GM23248 (cell line): ENCODE measurements at regions not wholly inside any gene's neighbourhood (a gene's known extent, or its start where the extent isn't known, plus 50 kb on each side); places are given as distances from the start of the nearest gene placed in this dataset.

Source experiments
- DNase-seq: peaks from one replicate; pipeline ENCODE4 v3.0.0-alpha.2; 2015
- H2AFZ ChIP-seq: fragments of 200-600 bp; sonication (generic); 2 replicates; pipeline ENCODE4 v1.6.1; 2016; ENCODE audit warnings: antibody characterized with exemption
- H3F3A ChIP-seq: fragments of 200-600 bp; sonication (generic); 2 replicates; pipeline ENCODE4 v1.6.1; 2016; ENCODE audit warnings: mild to moderate bottlenecking, antibody characterized with exemption, mixed run types; ENCODE audit not compliant: insufficient read depth
- H3K27ac ChIP-seq: fragments of 200-600 bp; sonication (generic); 2 replicates; pipeline ENCODE4 v1.5.1; 2016; ENCODE audit warnings: mild to moderate bottlenecking
- H3K27me3 ChIP-seq: fragments of 200-600 bp; sonication (generic); replicated peaks from 2 replicates; pipeline ENCODE4 v1.6.1; 2016; ENCODE audit warnings: mild to moderate bottlenecking; ENCODE audit not compliant: insufficient read depth
- H3K36me3 ChIP-seq: fragments of 200-600 bp; sonication (generic); 2 replicates; pipeline ENCODE4 v1.6.1; 2016; ENCODE audit warnings: low read depth, mild to moderate bottlenecking
- H3K4me1 ChIP-seq: fragments of 200-600 bp; sonication (generic); 2 replicates; pipeline ENCODE4 v1.6.1; 2016; ENCODE audit warnings: mild to moderate bottlenecking; ENCODE audit not compliant: insufficient read depth
- H3K4me2 ChIP-seq: fragments of 200-600 bp; sonication (generic); one replicate; pipeline ENCODE4 v1.6.1; 2016; ENCODE audit warnings: mild to moderate bottlenecking; ENCODE audit not compliant: unreplicated experiment
- H3K4me3 ChIP-seq: fragments of 200-600 bp; sonication (generic); 2 replicates; pipeline ENCODE4 v1.5.1; 2016; ENCODE audit warnings: mild to moderate bottlenecking
- H3K79me2 ChIP-seq: fragments of 200-600 bp; sonication (generic); 2 replicates; pipeline ENCODE4 v1.6.1; 2016; ENCODE audit warnings: mild to moderate bottlenecking; ENCODE audit not compliant: insufficient read depth
- H3K9ac ChIP-seq: fragments of 200-600 bp; sonication (generic); 2 replicates; pipeline ENCODE4 v1.6.1; 2016; ENCODE audit warnings: mild to moderate bottlenecking
- H3K9me2 ChIP-seq: fragments of 200-600 bp; sonication (generic); 2 replicates; pipeline ENCODE4 v1.6.1; 2016; ENCODE audit warnings: mixed run types, mild to moderate bottlenecking, moderate library complexity; ENCODE audit not compliant: insufficient read depth
- H3K9me3 ChIP-seq: fragments of 200-600 bp; sonication (generic); one replicate; pipeline ENCODE4 v1.6.1; 2017; ENCODE audit warnings: low read depth
- H4K20me1 ChIP-seq: fragments of 200-600 bp; sonication (generic); 2 replicates; pipeline ENCODE4 v1.6.0; 2016; ENCODE audit not compliant: insufficient read depth
- EZH2 ChIP-seq: fragments of 200-600 bp; sonication (generic); IDR thresholded peaks from 2 replicates; pipeline ENCODE4 v1.6.1; 2018; ENCODE audit warnings: antibody characterized with exemption, mild to moderate bottlenecking; ENCODE audit not compliant: insufficient read depth, poor library complexity, severe bottlenecking
- EZH2phosphoT487 ChIP-seq: fragments of 200-600 bp; sonication (generic); IDR thresholded peaks from 2 replicates; pipeline ENCODE4 v1.6.1; 2018; ENCODE audit warnings: antibody characterized with exemption, moderate library complexity, mild to moderate bottlenecking, low read depth; ENCODE audit not compliant: insufficient read depth
- WGBS, 2 experiments: methylation state at CpG; one replicate each; pipeline ENCODE4 v1.1.6; 2015 to 2017; ENCODE audit warnings: low lambda C conversion rate in 2 of 2, low coverage in 1 of 2; ENCODE audit errors: missing lambda C conversion rate in 2 of 2; 5-methylcytosine and 5-hydroxymethylcytosine counted together
- in situ Hi-C: fragments of 300-500 bp; cut with MboI; formaldehyde crosslinking; loops from 2 replicates; pipeline ENCODE4 v1.15.0; 2020

GRCh38 chr6:148074738-148075137 is 267.9 kb upstream of the SASH1 start:
- no peak overlapping the region for H3K9ac ChIP-seq
- no peak overlapping the region for H2AFZ ChIP-seq
- no peaks in the 10 kb centered on the region for H4K20me1 ChIP-seq
- H3K27ac ChIP-seq, result no peak overlapping the region
- H3K36me3 ChIP-seq, result no peaks in the 10 kb centered on the region
- 41 to 42% methylated on average over 5 of the region's 5 CpGs for WGBS, 2 experiments
- no peak overlapping the region for H3K4me3 ChIP-seq
- H3K27me3 ChIP-seq, result no peaks in the 10 kb centered on the region
- in situ Hi-C loops, result no loop called here
- no peaks in the 10 kb centered on the region for H3K9me2 ChIP-seq
- no peaks in the 10 kb centered on the region for H3K9me3 ChIP-seq
- DNase-seq, result no peak
- H3F3A ChIP-seq, result no peaks in the 10 kb centered on the region
- H3K79me2 ChIP-seq, result no peaks in the 10 kb centered on the region
- TF ChIP-seq EZH2phosphoT487, result no peak
- no peak for TF ChIP-seq EZH2
- H3K4me2 ChIP-seq, result no peak overlapping the region
- H3K4me1 ChIP-seq, result no peaks in the 10 kb centered on the region

DNA sequence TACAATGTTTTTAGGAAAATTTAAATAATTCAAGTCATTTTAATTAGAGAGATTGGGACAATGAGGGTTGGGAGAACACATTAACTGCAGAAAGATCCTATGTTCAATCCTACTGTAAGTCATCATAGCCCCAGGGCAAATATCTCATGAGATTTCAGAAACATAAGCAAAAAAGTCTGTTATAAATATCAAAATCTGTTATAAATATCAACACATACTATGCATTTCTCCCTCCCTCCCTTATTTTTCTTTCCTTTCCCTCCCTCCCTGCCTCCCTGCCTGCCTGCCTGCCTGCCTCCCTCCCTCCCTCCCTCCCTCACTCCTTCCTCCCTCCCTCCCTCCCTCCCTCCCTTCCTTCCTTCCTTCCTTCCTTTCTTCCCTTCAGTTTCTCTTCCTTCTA is 267.3 kb upstream of the SASH1 start:
- H3K79me2 ChIP-seq, result no peaks in the 10 kb centered on the region
- no peaks in the 10 kb centered on the region for H3F3A ChIP-seq
- H3K27ac ChIP-seq, result no peak overlapping the region
- no peaks in the 10 kb centered on the region for H4K20me1 ChIP-seq
- no peaks in the 10 kb centered on the region for H3K9me3 ChIP-seq
- TF ChIP-seq EZH2, result no peak
- no peak for TF ChIP-seq EZH2phosphoT487
- no peak overlapping the region for H2AFZ ChIP-seq
- no peak overlapping the region for H3K9ac ChIP-seq
- H3K4me2 ChIP-seq, result no peak overlapping the region
- H3K4me3 ChIP-seq, result no peak overlapping the region
- in situ Hi-C loops, result no loop called here
- no peaks in the 10 kb centered on the region for H3K9me2 ChIP-seq
- no peak for DNase-seq
- no peaks in the 10 kb centered on the region for H3K27me3 ChIP-seq
- H3K4me1 ChIP-seq, result no peaks in the 10 kb centered on the region
- H3K36me3 ChIP-seq, result no peaks in the 10 kb centered on the region

GRCh38 chr6:148076051-148076450 is 266.6 kb upstream of the SASH1 start:
- H3K4me1 ChIP-seq, result no peaks in the 10 kb centered on the region
- H3F3A ChIP-seq, result no peaks in the 10 kb centered on the region
- no peak overlapping the region for H3K4me3 ChIP-seq
- H3K27me3 ChIP-seq, result no peaks in the 10 kb centered on the region
- no peak overlapping the region for H3K9ac ChIP-seq
- DNase-seq, result no peak
- no peak for TF ChIP-seq EZH2phosphoT487
- TF ChIP-seq EZH2, result no peak
- in situ Hi-C loops, result no loop called here
- WGBS, 2 experiments, result 26 to 33% methylated on average over 3 of the region's 3 CpGs
- H3K9me2 ChIP-seq, result no peaks in the 10 kb centered on the region
- H3K4me2 ChIP-seq, result no peak overlapping the region
- H3K9me3 ChIP-seq, result no peaks in the 10 kb centered on the region
- no peaks in the 10 kb centered on the region for H3K36me3 ChIP-seq
- no peak overlapping the region for H3K27ac ChIP-seq
- H3K79me2 ChIP-seq, result no peaks in the 10 kb centered on the region
- no peaks in the 10 kb centered on the region for H4K20me1 ChIP-seq
- H2AFZ ChIP-seq, result no peak overlapping the region

DNA sequence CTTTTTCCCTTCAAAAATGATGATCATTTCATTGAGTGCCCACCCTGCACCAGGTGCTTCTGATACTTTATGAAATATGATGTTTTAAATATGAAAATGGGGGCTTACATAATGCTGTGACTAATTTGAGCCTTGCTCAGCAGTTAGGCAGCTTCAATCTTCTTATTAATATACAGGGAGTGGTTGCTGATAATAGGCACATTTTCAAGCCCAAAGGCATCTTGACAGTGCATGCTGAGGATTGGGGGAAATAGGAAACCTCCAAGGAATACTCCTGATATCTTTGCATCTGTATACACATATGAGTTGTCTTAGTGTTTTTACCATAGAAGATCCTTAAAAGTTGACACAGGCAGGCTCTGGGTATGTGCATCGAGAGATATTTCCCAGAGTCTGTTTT is 262.3 kb upstream of the SASH1 start:
- no peaks in the 10 kb centered on the region for H3F3A ChIP-seq
- H2AFZ ChIP-seq, result no peak overlapping the region
- H3K79me2 ChIP-seq, result no peaks in the 10 kb centered on the region
- no peak overlapping the region for H3K9ac ChIP-seq
- WGBS, 2 experiments, result 8 to 17% methylated on average over 1 of the region's 1 CpG
- no peaks in the 10 kb centered on the region for H3K27me3 ChIP-seq
- no peak overlapping the region for H3K4me2 ChIP-seq
- in situ Hi-C loops, result no loop called here
- TF ChIP-seq EZH2 (no peak), EZH2phosphoT487 (no peak)
- no peak for DNase-seq
- H3K9me3 ChIP-seq, result no peaks in the 10 kb centered on the region
- no peak overlapping the region for H3K4me3 ChIP-seq
- no peaks in the 10 kb centered on the region for H3K36me3 ChIP-seq
- H3K9me2 ChIP-seq, result no peaks in the 10 kb centered on the region
- H4K20me1 ChIP-seq, result no peaks in the 10 kb centered on the region
- no peaks in the 10 kb centered on the region for H3K4me1 ChIP-seq
- H3K27ac ChIP-seq, result no peak overlapping the region

DNA sequence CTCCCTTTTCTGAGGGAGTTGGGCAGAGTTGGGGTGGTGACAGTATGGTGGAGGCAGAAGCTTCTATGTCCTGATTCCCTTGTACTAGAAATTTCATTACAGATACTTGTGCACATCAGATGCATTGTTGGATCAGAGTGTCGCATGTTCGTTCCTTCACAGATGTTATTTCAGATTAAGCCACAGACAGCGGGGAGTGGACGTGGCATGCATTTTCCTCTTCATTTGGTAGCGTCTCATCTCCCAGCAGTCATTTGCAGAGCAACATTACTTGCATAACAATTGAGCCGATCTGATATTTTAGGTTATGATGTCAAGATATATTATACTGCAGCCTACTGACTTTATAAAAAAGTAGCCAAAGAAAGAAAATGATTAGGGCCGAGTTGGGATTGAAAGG is 261.6 kb upstream of the SASH1 start:
- H3K9me3 ChIP-seq, result no peaks in the 10 kb centered on the region
- H2AFZ ChIP-seq, result no peak overlapping the region
- no peak overlapping the region for H3K4me3 ChIP-seq
- DNase-seq, result no peak
- H3F3A ChIP-seq, result no peaks in the 10 kb centered on the region
- no peaks in the 10 kb centered on the region for H3K4me1 ChIP-seq
- no peaks in the 10 kb centered on the region for H3K36me3 ChIP-seq
- no peaks in the 10 kb centered on the region for H3K27me3 ChIP-seq
- H4K20me1 ChIP-seq, result no peaks in the 10 kb centered on the region
- 34 to 38% methylated on average over 7 of the region's 7 CpGs for WGBS, 2 experiments
- no peaks in the 10 kb centered on the region for H3K79me2 ChIP-seq
- TF ChIP-seq EZH2, result no peak
- TF ChIP-seq EZH2phosphoT487, result no peak
- H3K27ac ChIP-seq, result no peak overlapping the region
- H3K9me2 ChIP-seq, result no peaks in the 10 kb centered on the region
- no peak overlapping the region for H3K9ac ChIP-seq
- in situ Hi-C loops, result no loop called here
- no peak overlapping the region for H3K4me2 ChIP-seq
